HG03460 (cell line): ENCODE measurements at regions not wholly inside any gene's neighbourhood (a gene's known extent, or its start where the extent isn't known, plus 50 kb on each side); places are given as distances from the start of the nearest gene placed in this dataset.

Experiments
- ATAC-seq: cut with Tn5 transposase; IDR thresholded peaks from one replicate; pipeline ENCODE4 v1.9.1; 2021; ENCODE audit not compliant: unreplicated experiment

GRCh38 chr20:48247961-48248360 is 462.7 kb upstream of the SULF2 start:
- ATAC-seq, result no peak

- no peak for ATAC-seq
Measured at GRCh38 chr20:48246061-48246790, 460.9 kb upstream of the SULF2 start.

- no peak for ATAC-seq
Measured at GRCh38 chr20:48242623-48243022, 457.3 kb upstream of the SULF2 start.

- no peak for ATAC-seq
Measured at GRCh38 chr20:48241482-48241881, 456.2 kb upstream of the SULF2 start.

- ATAC-seq, result no peak
Measured at GRCh38 chr20:48238781-48239180, 453.5 kb upstream of the SULF2 start.

GRCh38 chr20:48238326-48238725 is 453.0 kb upstream of the SULF2 start:
- ATAC-seq, result no peak

- no peak for ATAC-seq
Measured at GRCh38 chr20:48236000-48236970, 451.0 kb upstream of the SULF2 start.

GRCh38 chr20:48234951-48235350 is 449.7 kb upstream of the SULF2 start:
- ATAC-seq, result no peak

GRCh38 chr20:48231253-48231930 is 446.1 kb upstream of the SULF2 start:
- ATAC-seq, result no peak

- no peak for ATAC-seq
Measured at GRCh38 chr20:48230216-48230615, 444.9 kb upstream of the SULF2 start.

GRCh38 chr20:48227381-48227780 is 442.1 kb upstream of the SULF2 start:
- no peak for ATAC-seq

GRCh38 chr20:48226642-48227041 is 441.4 kb upstream of the SULF2 start:
- no peak for ATAC-seq

- ATAC-seq, result no peak
Measured at GRCh38 chr20:48224533-48225050, 439.3 kb upstream of the SULF2 start.

- ATAC-seq, result no peak
Measured at GRCh38 chr20:48223715-48224114, 438.4 kb upstream of the SULF2 start.

- ATAC-seq, result no peak
Measured at GRCh38 chr20:48222595-48223180, 437.4 kb upstream of the SULF2 start.

- ATAC-seq, result no peak
Measured at GRCh38 chr20:48220033-48220633, 434.9 kb upstream of the SULF2 start.

- ATAC-seq, result no peak
Measured at GRCh38 chr20:48219306-48219705, 434.0 kb upstream of the SULF2 start.

GRCh38 chr20:48217190-48217589 is 431.9 kb upstream of the SULF2 start:
- no peak for ATAC-seq

- no peak for ATAC-seq
Measured at GRCh38 chr20:48215536-48215935, 430.3 kb upstream of the SULF2 start.

- no peak for ATAC-seq
Measured at GRCh38 chr20:48214601-48215000, 429.3 kb upstream of the SULF2 start.
